ENCODE measurements at regions not wholly inside any gene's neighbourhood (a gene's known extent, or its start where the extent isn't known, plus 50 kb on each side); places are given as distances from the start of the nearest gene placed in this dataset.

GRCh38 chr1:194602184-194602583 is 1415.8 kb upstream of the B3GALT2 start:
- TF ChIP-seq REST (IDR thresholded peaks at IDR 0.05) (no peak), CTCF (IDR thresholded peaks at IDR 0.05) (no peak), CEBPB (IDR thresholded peaks at IDR 0.05) (no peak), ZSCAN20 (CRISPR knock-in tag; IDR thresholded peaks at IDR 0.05) (no peak), POLR2A (IDR thresholded peaks at IDR 0.05; ENCODE audit: low read length) (no peak), SMC3 (IDR thresholded peaks at IDR 0.05) (no peak), HMGXB4 (CRISPR knock-in tag; IDR thresholded peaks at IDR 0.05; ENCODE audit: borderline replicate concordance) (no peak), USF2 (IDR thresholded peaks at IDR 0.05) (no peak), EP300 (IDR thresholded peaks at IDR 0.05) (no peak), CHD2 (IDR thresholded peaks at IDR 0.05; ENCODE audit: low read length, partially characterized antibody) (no peak), FOSB (CRISPR knock-in tag; IDR thresholded peaks at IDR 0.05) (no peak), BCL3 (IDR thresholded peaks at IDR 0.05) (no peak), HOXB5 (CRISPR knock-in tag; IDR thresholded peaks at IDR 0.05) (no peak)

Measured in A549 (cell line).